ENCODE measurements at regions not wholly inside any gene's neighbourhood (a gene's known extent, or its start where the extent isn't known, plus 50 kb on each side); places are given as distances from the start of the nearest gene placed in this dataset.

- intact Hi-C loops (cut with DNase I) = no loop called here
- no peak for DNase-seq
Measured at GRCh38 chr16:17793354-17793753, 322.6 kb upstream of the XYLT1 start.

- no peak for DNase-seq
- intact Hi-C loops (cut with DNase I) = no loop called here
Measured at GRCh38 chr16:17784073-17784472, 313.3 kb upstream of the XYLT1 start.

DNA sequence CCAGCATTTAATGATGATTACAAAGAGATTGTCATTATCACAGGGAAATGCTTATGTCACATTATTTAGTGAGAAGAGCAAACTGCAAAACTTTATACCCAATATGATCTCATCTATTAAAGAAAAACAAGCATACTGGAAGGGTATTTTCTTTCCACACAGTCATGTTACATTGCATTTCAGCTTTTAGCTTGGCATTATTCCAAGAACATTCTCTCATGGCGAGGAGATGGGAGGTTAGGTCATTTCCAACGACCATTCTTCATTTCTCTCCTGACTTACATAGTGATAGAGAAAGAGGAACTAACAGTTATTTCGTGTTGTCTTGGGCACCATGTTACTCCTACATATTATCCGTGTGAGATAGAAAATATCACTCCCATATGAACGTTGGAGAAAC, 309.4 kb upstream of the XYLT1 start:
- intact Hi-C loops (cut with DNase I) = no loop called here
- DNase-seq = no peak

- intact Hi-C loops (cut with DNase I) = no loop called here
- DNase-seq = peak in 33 of 42 donors; percentile 8 to 69 (median 30)
Measured at GRCh38 chr16:17777408-17777863, 306.7 kb upstream of the XYLT1 start.

- DNase-seq = peak in 32 of 42 donors; percentile 1 to 72 (median 32)
- intact Hi-C loops (cut with DNase I) = no loop called here
Measured at GRCh38 chr16:17776888-17777287, 306.1 kb upstream of the XYLT1 start.

- intact Hi-C loops (cut with DNase I) = no loop called here
- no peak for DNase-seq
Measured at GRCh38 chr16:17776465-17776864, 305.7 kb upstream of the XYLT1 start.

DNA sequence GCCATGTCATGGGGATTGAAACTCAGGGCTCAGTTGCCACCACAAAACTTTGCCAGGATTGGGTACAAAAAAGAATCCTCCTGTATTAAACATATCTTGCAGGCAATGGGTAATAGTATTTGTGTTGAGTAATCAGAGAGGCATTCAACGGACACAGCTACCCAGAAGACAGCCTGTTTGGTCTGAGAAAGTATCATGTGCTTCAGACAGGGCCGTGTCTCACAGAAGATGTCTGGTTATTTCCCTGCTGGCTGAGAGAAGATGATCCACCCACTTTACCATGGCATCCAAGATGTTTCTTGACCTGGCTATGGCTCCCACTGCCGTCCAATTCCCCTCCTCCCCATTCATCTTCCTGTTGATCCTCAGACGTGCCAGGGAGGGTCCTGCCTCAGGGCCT, 304.3 kb upstream of the XYLT1 start:
- intact Hi-C loops (cut with DNase I) = no loop called here
- DNase-seq = no peak

DNA sequence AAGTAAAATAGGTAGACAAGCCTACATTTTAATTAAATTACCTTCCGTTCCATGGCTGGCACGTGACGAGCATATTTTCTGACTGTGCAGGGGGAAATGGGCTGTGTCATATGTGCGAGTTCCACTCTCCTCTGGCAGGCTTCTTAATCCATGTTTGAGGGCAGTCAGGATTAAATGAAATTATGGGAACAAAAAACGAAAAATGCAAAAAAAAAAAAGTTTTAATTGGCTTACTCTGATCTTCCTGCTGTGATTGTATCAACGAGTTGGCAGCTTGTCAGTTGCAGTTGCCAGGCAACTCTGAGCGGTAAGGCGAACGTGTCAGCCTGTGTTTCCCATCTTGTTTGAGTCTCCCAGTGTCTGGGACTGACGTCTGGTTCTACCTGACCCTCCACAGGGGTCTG, 302.9 kb upstream of the XYLT1 start:
- peak in 34 of 42 donors; percentile 12 to 72 (median 40) for DNase-seq
- intact Hi-C loops (cut with DNase I) = no loop called here

DNA sequence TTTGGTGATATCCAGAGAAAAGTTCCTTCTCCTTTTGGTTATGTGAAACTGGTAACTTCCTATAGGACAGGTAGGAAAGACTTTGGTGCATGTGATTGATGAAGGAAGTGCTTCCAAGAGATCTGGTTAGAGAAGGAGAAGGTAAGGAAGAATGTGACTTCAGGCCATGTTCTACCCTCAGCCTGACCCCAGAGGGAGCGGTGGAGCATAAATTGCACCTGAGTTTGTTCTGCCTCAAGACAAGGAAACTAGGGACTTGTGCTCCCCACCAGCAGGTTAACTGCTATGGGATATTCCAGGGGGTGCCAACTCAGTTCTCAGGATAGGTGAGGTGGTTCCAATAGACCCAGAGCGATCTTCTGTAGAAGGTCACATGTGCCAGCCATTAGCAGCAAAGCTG, 299.3 kb upstream of the XYLT1 start:
- no peak for DNase-seq
- intact Hi-C loops (cut with DNase I) = no loop called here

- intact Hi-C loops (cut with DNase I) = no loop called here
- DNase-seq = no peak
Measured at GRCh38 chr16:17769065-17769464, 298.3 kb upstream of the XYLT1 start.

GRCh38 chr16:17768257-17768656, 297.5 kb upstream of the XYLT1 start:
- intact Hi-C loops (cut with DNase I) = no loop called here
- no peak for DNase-seq

- no peak for DNase-seq
- intact Hi-C loops (cut with DNase I) = no loop called here
Measured at GRCh38 chr16:17766012-17766411, 295.3 kb upstream of the XYLT1 start.

GRCh38 chr16:17759451-17760390, 289.0 kb upstream of the XYLT1 start:
- DNase-seq = no peak
- intact Hi-C loops (cut with DNase I) = no loop called here

DNA sequence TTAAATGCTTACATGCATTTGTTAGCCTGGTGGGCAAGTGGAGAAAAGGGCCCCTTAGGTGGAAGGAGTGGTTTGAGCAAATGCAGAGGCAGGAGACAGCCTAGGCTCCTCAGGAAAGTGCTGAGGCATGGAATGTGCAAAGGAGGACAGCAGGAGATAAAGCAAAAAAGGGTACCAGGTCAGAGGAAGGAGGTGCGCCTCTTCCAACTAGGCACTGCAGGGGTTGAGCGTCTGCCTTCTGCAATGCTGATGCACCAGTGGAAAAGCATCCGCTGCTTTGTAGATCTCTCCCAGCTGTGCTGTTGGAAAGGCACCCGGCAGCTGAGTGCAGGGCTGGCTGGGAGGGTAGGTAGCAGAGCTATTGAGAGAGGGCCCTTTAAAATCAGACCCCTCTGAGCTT, 287.0 kb upstream of the XYLT1 start:
- no peak for DNase-seq
- intact Hi-C loops (cut with DNase I) = no loop called here

- no peak for DNase-seq
- intact Hi-C loops (cut with DNase I) = no loop called here
Measured at GRCh38 chr16:17755158-17755557, 284.4 kb upstream of the XYLT1 start.

DNA sequence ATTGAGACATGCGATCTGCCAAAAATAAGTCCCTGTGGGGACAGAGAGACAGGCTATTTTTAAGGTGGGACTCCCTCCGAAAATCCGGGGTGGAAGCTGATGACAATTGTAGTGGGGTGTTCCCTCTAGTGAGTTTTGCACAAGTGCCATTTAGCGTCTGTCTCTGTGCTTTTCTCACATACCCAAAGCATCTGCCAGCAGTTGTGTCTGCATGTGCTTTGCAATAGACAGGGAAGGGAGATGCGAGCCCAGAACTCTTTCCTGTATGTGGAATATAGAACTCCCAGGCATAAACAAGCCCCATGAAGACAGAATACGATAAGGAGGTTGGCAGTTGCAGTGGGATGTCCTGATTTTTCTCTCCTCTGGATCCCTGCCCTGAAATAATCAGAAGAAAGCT, 282.7 kb upstream of the XYLT1 start:
- DNase-seq = no peak
- intact Hi-C loops (cut with DNase I) = no loop called here

- no peak for DNase-seq
- intact Hi-C loops (cut with DNase I) = no loop called here
Measured at GRCh38 chr16:17749706-17750105, 278.9 kb upstream of the XYLT1 start.

- intact Hi-C loops (cut with DNase I) = no loop called here
- DNase-seq = no peak
Measured at GRCh38 chr16:17748044-17748719, 277.4 kb upstream of the XYLT1 start.

DNA sequence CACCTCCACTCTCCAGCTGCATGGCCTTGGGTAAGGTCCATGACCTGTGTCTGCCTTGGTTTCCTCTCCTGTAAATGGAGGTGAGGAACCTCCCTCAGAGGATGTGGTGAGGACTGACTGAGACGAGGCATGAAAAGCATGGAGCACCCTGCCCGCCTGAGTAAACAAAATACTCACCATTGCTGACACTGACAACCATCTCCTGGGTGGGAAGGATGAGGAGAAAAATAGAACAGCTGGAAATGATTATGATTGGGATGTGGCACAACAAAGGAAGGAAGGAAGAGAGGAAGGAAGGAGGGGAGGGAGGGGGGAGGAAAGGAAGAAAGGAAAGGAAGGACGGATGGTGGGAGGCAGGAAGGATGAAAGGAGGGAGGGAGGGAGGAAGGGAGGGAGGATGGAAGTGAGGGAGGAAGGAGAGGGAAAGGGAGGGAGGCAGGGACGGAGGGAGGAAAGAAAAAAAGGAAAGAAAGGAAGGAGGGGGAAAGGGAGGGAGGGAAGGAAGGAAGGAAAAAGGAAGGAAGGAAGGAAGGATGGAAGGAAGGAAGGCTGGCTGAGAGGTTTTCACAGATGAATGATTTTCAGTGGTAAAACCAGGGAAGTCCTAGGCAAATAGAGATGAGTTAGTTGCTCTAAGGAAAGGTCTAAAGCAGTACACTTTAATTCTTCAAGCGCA, 276.5 kb upstream of the XYLT1 start:
- intact Hi-C loops (cut with DNase I) = no loop called here
- DNase-seq = no peak

Data from head of caudate nucleus (tissue), 42 donors.